ENCODE measurements at regions not wholly inside any gene's neighbourhood (a gene's known extent, or its start where the extent isn't known, plus 50 kb on each side); places are given as distances from the start of the nearest gene placed in this dataset.

DNA sequence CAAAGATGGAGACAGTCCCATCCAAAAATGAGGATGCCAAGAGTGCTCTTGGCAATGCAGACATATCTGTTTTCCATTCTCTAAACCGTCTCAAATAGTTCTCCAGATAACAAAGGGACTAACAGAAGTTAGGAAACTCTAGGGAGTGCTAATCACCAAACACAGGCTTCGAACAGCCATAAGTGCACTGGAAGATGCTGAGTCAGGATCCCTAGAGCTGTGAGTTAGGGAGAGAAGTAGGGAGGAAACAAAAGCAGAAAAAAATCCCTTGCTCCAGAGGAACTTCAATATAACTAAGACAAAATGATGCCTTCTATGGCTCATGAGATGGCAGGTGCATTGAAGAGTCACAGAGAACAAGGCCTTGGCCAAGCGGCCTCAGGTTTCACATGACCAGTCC, 251.0 kb upstream of the PPARGC1A start:
- no peak overlapping the region for H3K9ac ChIP-seq (ENCODE audit: low read length)
- H2BK12ac ChIP-seq (ENCODE audit: low read length), result no peak overlapping the region
- H3K14ac ChIP-seq (ENCODE audit: low read length), result no peak overlapping the region
- no CpG with 5 or more reads among the region's 3 CpGs for WGBS (ENCODE audit: extremely low coverage, insufficient coverage, insufficient read length)
- no peak overlapping the region for H3K27ac ChIP-seq (ENCODE audit: low read depth, low read length)
- H3K4me2 ChIP-seq (ENCODE audit: low read length), result no peak overlapping the region
- no peak for DNase-seq
- H3K23ac ChIP-seq (ENCODE audit: low read length), result no peak overlapping the region
- H3K4me3 ChIP-seq (ENCODE audit: low read depth, low read length), result peak overlapping the region; percentile 24
- H3K18ac ChIP-seq (ENCODE audit: low read length), result no peak overlapping the region
- H2BK120ac ChIP-seq (ENCODE audit: insufficient read depth, low read length, poor library complexity), result no peak overlapping the region
- no peaks in the 10 kb centered on the region for H3K9me3 ChIP-seq (ENCODE audit: insufficient read depth, low read depth, low read length)
- no peak overlapping the region for H4K91ac ChIP-seq (ENCODE audit: low read depth, low read length)
- H3K4ac ChIP-seq (ENCODE audit: low read depth, low read length), result no peak overlapping the region
- no peaks in the 10 kb centered on the region for H3K79me1 ChIP-seq (ENCODE audit: low read length)
- H3K79me2 ChIP-seq (ENCODE audit: control insufficient read depth, insufficient read depth, low read length, poor library complexity), result no peaks in the 10 kb centered on the region
- no peak overlapping the region for H2AK5ac ChIP-seq (ENCODE audit: low read length)
- no peaks in the 10 kb centered on the region for H3K27me3 ChIP-seq (ENCODE audit: insufficient read depth, low read length)
- H3K4me1 ChIP-seq (ENCODE audit: control insufficient read depth in 1 of 2, insufficient read depth in 2 of 2, low read length in 2 of 2), result no peaks in the 10 kb centered on the region
- H4K12ac ChIP-seq (ENCODE audit: low read depth, low read length), result no peak overlapping the region
- no peaks in the 10 kb centered on the region for H3K36me3 ChIP-seq (ENCODE audit: control insufficient read depth in 1 of 2, insufficient read depth in 2 of 2, low read length in 2 of 2)
- H2AFZ ChIP-seq (ENCODE audit: insufficient read depth, low read length, poor library complexity), result no peak overlapping the region
- no peak overlapping the region for H4K8ac ChIP-seq (ENCODE audit: low read depth, low read length)
- no peak overlapping the region for H2BK5ac ChIP-seq (ENCODE audit: low read depth, low read length, poor library complexity)

- no peak for DNase-seq
- Histone ChIP-seq H3K4me2 (ENCODE audit: low read length) (no peak overlapping the region), H3K4ac (ENCODE audit: low read depth, low read length) (no peak overlapping the region), H3K79me2 (ENCODE audit: control insufficient read depth, insufficient read depth, low read length, poor library complexity) (no peaks in the 10 kb centered on the region), H2BK120ac (ENCODE audit: insufficient read depth, low read length, poor library complexity) (no peak overlapping the region), H3K23ac (ENCODE audit: low read length) (no peak overlapping the region), H3K18ac (ENCODE audit: low read length) (no peak overlapping the region), H3K36me3 (ENCODE audit: control insufficient read depth in 1 of 2, insufficient read depth in 2 of 2, low read length in 2 of 2) (no peaks in the 10 kb centered on the region), H3K27me3 (ENCODE audit: insufficient read depth, low read length) (no peaks in the 10 kb centered on the region), H2AK5ac (ENCODE audit: low read length) (no peak overlapping the region), H2BK12ac (ENCODE audit: low read length) (no peak overlapping the region), H3K79me1 (ENCODE audit: low read length) (no peaks in the 10 kb centered on the region), H3K4me3 (ENCODE audit: low read depth, low read length) (no peak overlapping the region), H3K27ac (ENCODE audit: low read depth, low read length) (no peak overlapping the region), H4K12ac (ENCODE audit: low read depth, low read length) (no peak overlapping the region), H2BK5ac (ENCODE audit: low read depth, low read length, poor library complexity) (no peak overlapping the region), H3K14ac (ENCODE audit: low read length) (no peak overlapping the region), H4K8ac (ENCODE audit: low read depth, low read length) (no peak overlapping the region), H2AFZ (ENCODE audit: insufficient read depth, low read length, poor library complexity) (no peak overlapping the region), H3K9ac (ENCODE audit: low read length) (no peak overlapping the region), H3K4me1 (ENCODE audit: control insufficient read depth in 1 of 2, insufficient read depth in 2 of 2, low read length in 2 of 2) (no peaks in the 10 kb centered on the region), H4K91ac (ENCODE audit: low read depth, low read length) (no peak overlapping the region), H3K9me3 (ENCODE audit: insufficient read depth, low read depth, low read length) (no peaks in the 10 kb centered on the region)
- no CpG with 5 or more reads among the region's 8 CpGs for WGBS (ENCODE audit: extremely low coverage, insufficient coverage, insufficient read length)
Observed at GRCh38 chr4:24137671-24138601, 248.1 kb upstream of the PPARGC1A start.

GRCh38 chr4:24131954-24132673, 242.3 kb upstream of the PPARGC1A start:
- no CpG with 5 or more reads among the region's 8 CpGs for WGBS (ENCODE audit: extremely low coverage, insufficient coverage, insufficient read length)
- no peaks in the 10 kb centered on the region for H3K79me2 ChIP-seq (ENCODE audit: control insufficient read depth, insufficient read depth, low read length, poor library complexity)
- no peak for DNase-seq
- H4K12ac ChIP-seq (ENCODE audit: low read depth, low read length), result no peak overlapping the region
- no peak overlapping the region for H3K14ac ChIP-seq (ENCODE audit: low read length)
- H3K4ac ChIP-seq (ENCODE audit: low read depth, low read length), result no peak overlapping the region
- H3K9me3 ChIP-seq (ENCODE audit: insufficient read depth, low read depth, low read length), result no peaks in the 10 kb centered on the region
- H3K4me2 ChIP-seq (ENCODE audit: low read length), result no peak overlapping the region
- H3K4me3 ChIP-seq (ENCODE audit: low read depth, low read length), result no peak overlapping the region
- no peak overlapping the region for H2AFZ ChIP-seq (ENCODE audit: insufficient read depth, low read length, poor library complexity)
- H2BK12ac ChIP-seq (ENCODE audit: low read length), result no peak overlapping the region
- H3K4me1 ChIP-seq (ENCODE audit: control insufficient read depth in 1 of 2, insufficient read depth in 2 of 2, low read length in 2 of 2), result no peaks in the 10 kb centered on the region
- H3K27ac ChIP-seq (ENCODE audit: low read depth, low read length), result no peak overlapping the region
- no peak overlapping the region for H3K23ac ChIP-seq (ENCODE audit: low read length)
- H2BK5ac ChIP-seq (ENCODE audit: low read depth, low read length, poor library complexity), result no peak overlapping the region
- no peaks in the 10 kb centered on the region for H3K27me3 ChIP-seq (ENCODE audit: insufficient read depth, low read length)
- H4K91ac ChIP-seq (ENCODE audit: low read depth, low read length), result no peak overlapping the region
- H3K9ac ChIP-seq (ENCODE audit: low read length), result no peak overlapping the region
- no peaks in the 10 kb centered on the region for H3K36me3 ChIP-seq (ENCODE audit: control insufficient read depth in 1 of 2, insufficient read depth in 2 of 2, low read length in 2 of 2)
- H4K8ac ChIP-seq (ENCODE audit: low read depth, low read length), result no peak overlapping the region
- no peak overlapping the region for H2AK5ac ChIP-seq (ENCODE audit: low read length)
- no peaks in the 10 kb centered on the region for H3K79me1 ChIP-seq (ENCODE audit: low read length)
- no peak overlapping the region for H2BK120ac ChIP-seq (ENCODE audit: insufficient read depth, low read length, poor library complexity)
- no peak overlapping the region for H3K18ac ChIP-seq (ENCODE audit: low read length)

GRCh38 chr4:24130637-24131036, 240.8 kb upstream of the PPARGC1A start:
- Histone ChIP-seq H2AFZ (ENCODE audit: insufficient read depth, low read length, poor library complexity) (no peak overlapping the region), H3K36me3 (ENCODE audit: control insufficient read depth in 1 of 2, insufficient read depth in 2 of 2, low read length in 2 of 2) (no peaks in the 10 kb centered on the region), H2BK5ac (ENCODE audit: low read depth, low read length, poor library complexity) (no peak overlapping the region), H3K27ac (ENCODE audit: low read depth, low read length) (no peak overlapping the region), H2BK12ac (ENCODE audit: low read length) (no peak overlapping the region), H4K8ac (ENCODE audit: low read depth, low read length) (no peak overlapping the region), H3K4me3 (ENCODE audit: low read depth, low read length) (no peak overlapping the region), H4K91ac (ENCODE audit: low read depth, low read length) (no peak overlapping the region), H3K14ac (ENCODE audit: low read length) (no peak overlapping the region), H3K4ac (ENCODE audit: low read depth, low read length) (no peak overlapping the region), H2AK5ac (ENCODE audit: low read length) (no peak overlapping the region), H4K12ac (ENCODE audit: low read depth, low read length) (no peak overlapping the region), H3K4me2 (ENCODE audit: low read length) (no peak overlapping the region), H2BK120ac (ENCODE audit: insufficient read depth, low read length, poor library complexity) (no peak overlapping the region), H3K9ac (ENCODE audit: low read length) (no peak overlapping the region), H3K18ac (ENCODE audit: low read length) (no peak overlapping the region), H3K79me1 (ENCODE audit: low read length) (no peaks in the 10 kb centered on the region), H3K9me3 (ENCODE audit: insufficient read depth, low read depth, low read length) (no peaks in the 10 kb centered on the region), H3K27me3 (ENCODE audit: insufficient read depth, low read length) (no peaks in the 10 kb centered on the region), H3K23ac (ENCODE audit: low read length) (no peak overlapping the region), H3K4me1 (ENCODE audit: control insufficient read depth in 1 of 2, insufficient read depth in 2 of 2, low read length in 2 of 2) (no peaks in the 10 kb centered on the region), H3K79me2 (ENCODE audit: control insufficient read depth, insufficient read depth, low read length, poor library complexity) (no peaks in the 10 kb centered on the region)
- WGBS (ENCODE audit: extremely low coverage, insufficient coverage, insufficient read length), result no CpG with 5 or more reads among the region's 3 CpGs
- no peak for DNase-seq
